IMR-90 (cell line): ENCODE measurements at regions not wholly inside any gene's neighbourhood (a gene's known extent, or its start where the extent isn't known, plus 50 kb on each side); places are given as distances from the start of the nearest gene placed in this dataset.

Experiments used
- ATAC-seq: fragments of 200-7000 bp; cut with Tn5 transposase; 2 replicates; pipeline ENCODE4 v1.9.1; 2020; ENCODE audit warnings: low read depth, mild to moderate bottlenecking, moderate library complexity
- BruUV-seq: library from RNA; stranded (reverse); fragments of 400-500 nt; replicated peaks from 2 replicates; lab custom pipeline; 2021; lab: Mats Ljungman, UMichigan
- CTCF ChIA-PET: fragments of 300-600 bp; formaldehyde crosslinking; extraction: SDS; loops from one replicate; lab custom pipeline; 2021; ENCODE audit warnings: antibody characterized with exemption; lab: Yijun Ruan, JAX
- POLR2A ChIA-PET: fragments of 300-600 bp; sonication (Branson Sonifier 250); formaldehyde crosslinking; loops from one replicate; lab custom pipeline; 2022; ENCODE audit warnings: antibody characterized with exemption; ENCODE audit not compliant: unreplicated experiment; lab: Charles Lee
- DNase-seq: peaks from one replicate; pipeline ENCODE4 v3.0.0; 2013
- H2AFZ ChIP-seq: replicated peaks from 2 replicates; pipeline ENCODE3; 2013; ENCODE audit warnings: low read length, mild to moderate bottlenecking; ENCODE audit not compliant: poor library complexity
- H2AK5ac ChIP-seq: 2 replicates; pipeline ENCODE4 v1.6.1; 2013; ENCODE audit warnings: low read depth, low read length, inconsistent platforms
- H2AK9ac ChIP-seq: replicated peaks from 2 replicates; pipeline ENCODE3; 2013; ENCODE audit warnings: mild to moderate bottlenecking, low read depth, low read length, moderate library complexity; ENCODE audit not compliant: poor library complexity
- H2BK120ac ChIP-seq: 2 replicates; pipeline ENCODE4 v1.6.1; 2013; ENCODE audit warnings: low read depth, low read length, inconsistent platforms
- H2BK15ac ChIP-seq: 3 replicates; pipeline ENCODE4 v1.6.1; 2013; ENCODE audit warnings: low read depth, low read length, inconsistent platforms
- H2BK20ac ChIP-seq: 2 replicates; pipeline ENCODE4 v1.6.1; 2013; ENCODE audit warnings: low read depth, mild to moderate bottlenecking, inconsistent platforms, low read length, moderate library complexity
- H2BK5ac ChIP-seq: 2 replicates; pipeline ENCODE4 v1.6.1; 2013; ENCODE audit warnings: mild to moderate bottlenecking, low read depth, low read length, inconsistent platforms; ENCODE audit not compliant: poor library complexity, severe bottlenecking
- H3K14ac ChIP-seq: replicated peaks from 2 replicates; pipeline ENCODE4 v1.6.1; 2013; ENCODE audit warnings: low read depth, low read length, inconsistent platforms
- H3K18ac ChIP-seq: 2 replicates; pipeline ENCODE4 v1.6.1; 2013; ENCODE audit warnings: low read depth, low read length, control low read depth
- H3K23ac ChIP-seq: 2 replicates; pipeline ENCODE4 v1.6.1; 2013; ENCODE audit warnings: low read depth, low read length, inconsistent platforms
- H3K27ac ChIP-seq: 2 replicates; pipeline ENCODE4 v1.5.1; 2013; ENCODE audit warnings: mild to moderate bottlenecking, control low read depth, low read length; ENCODE audit not compliant: insufficient read depth
- H3K27me3 ChIP-seq: 2 replicates; pipeline ENCODE4 v1.6.1; 2013; ENCODE audit warnings: low read length; ENCODE audit not compliant: control insufficient read depth, insufficient read depth
- H3K36me3 ChIP-seq: 2 replicates; pipeline ENCODE4 v1.6.1; 2013; ENCODE audit warnings: low read length, mixed read lengths; ENCODE audit not compliant: control insufficient read depth, insufficient read depth
- H3K4ac ChIP-seq: 2 replicates; pipeline ENCODE4 v1.6.1; 2013; ENCODE audit warnings: low read depth, low read length, inconsistent platforms
- H3K4me1 ChIP-seq: 2 replicates; pipeline ENCODE4 v1.6.1; 2013; ENCODE audit warnings: low read length, mixed read lengths; ENCODE audit not compliant: control insufficient read depth, insufficient read depth
- H3K4me2 ChIP-seq: 2 replicates; pipeline ENCODE4 v1.6.1; 2013; ENCODE audit warnings: low read depth, mild to moderate bottlenecking, control low read depth, low read length, moderate library complexity
- H3K4me3 ChIP-seq: 2 replicates; pipeline ENCODE4 v1.5.1; 2013; ENCODE audit warnings: low read depth, mild to moderate bottlenecking, control low read depth, low read length, moderate library complexity; ENCODE audit not compliant: insufficient read depth
- H3K56ac ChIP-seq: 2 replicates; pipeline ENCODE4 v1.6.1; 2013; ENCODE audit warnings: low read length, inconsistent platforms; ENCODE audit not compliant: insufficient read depth; ENCODE audit errors: extremely low read depth
- H3K79me1 ChIP-seq, 2 experiments: 2 replicates each; pipeline ENCODE4 v1.6.1; 2013; ENCODE audit warnings: low read length in 2 of 2, inconsistent platforms in 1 of 2, low read depth in 1 of 2
- H3K9ac ChIP-seq: 2 replicates; pipeline ENCODE4 v1.6.1; 2013; ENCODE audit warnings: low read depth, low read length, control low read depth
- H3K9me1 ChIP-seq: 2 replicates; pipeline ENCODE4 v1.6.1; 2013; ENCODE audit warnings: low read length, inconsistent platforms; ENCODE audit not compliant: insufficient read depth
- H3K9me3 ChIP-seq: 2 replicates; pipeline ENCODE4 v1.6.1; 2013; ENCODE audit warnings: low read length; ENCODE audit not compliant: control insufficient read depth, insufficient read depth
- H4K20me1 ChIP-seq: 2 replicates; pipeline ENCODE4 v1.6.1; 2013; ENCODE audit warnings: low read length, inconsistent platforms; ENCODE audit not compliant: insufficient read depth
- H4K5ac ChIP-seq: 2 replicates; pipeline ENCODE4 v1.6.1; 2013; ENCODE audit warnings: mild to moderate bottlenecking, low read depth, low read length, control low read depth
- H4K8ac ChIP-seq, 2 experiments: 2 replicates each; pipeline ENCODE4 v1.6.1; 2013; ENCODE audit warnings: low read depth in 2 of 2, low read length in 2 of 2, control low read depth in 1 of 2, inconsistent platforms in 1 of 2
- H4K91ac ChIP-seq: 2 replicates; pipeline ENCODE4 v1.6.1; 2013; ENCODE audit warnings: low read depth, low read length, inconsistent platforms; ENCODE audit not compliant: insufficient read depth
- BHLHE40 ChIP-seq: fragments of 150-350 bp; IDR thresholded peaks from 2 replicates; pipeline ENCODE4 v1.6.1; 2016; ENCODE audit warnings: mild to moderate bottlenecking, low read depth, low read length
- CEBPB ChIP-seq: IDR thresholded peaks from 2 replicates; pipeline ENCODE4 v1.6.1; 2012; ENCODE audit warnings: low read depth, low read length, improper control_type of control experiment
- CHD1 ChIP-seq: IDR thresholded peaks from 2 replicates; pipeline ENCODE4 v1.6.1; 2012; ENCODE audit warnings: low read depth, low read length, improper control_type of control experiment
- FOS ChIP-seq: fragments of 150-350 bp; IDR thresholded peaks from 2 replicates; pipeline ENCODE4 v1.6.1; 2016; ENCODE audit warnings: low read depth, low read length
- MAZ ChIP-seq: IDR thresholded peaks from 2 replicates; pipeline ENCODE4 v1.6.1; 2012; ENCODE audit warnings: low read depth, mild to moderate bottlenecking, low read length, improper control_type of control experiment, moderate library complexity, borderline replicate concordance
- MXI1 ChIP-seq: IDR thresholded peaks from 2 replicates; pipeline ENCODE4 v1.6.1; 2012; ENCODE audit warnings: low read depth, mild to moderate bottlenecking, low read length, moderate library complexity, borderline replicate concordance
- NFE2L2 ChIP-seq: fragments of 150-350 bp; IDR thresholded peaks from 2 replicates; pipeline ENCODE4 v1.6.1; 2016; ENCODE audit warnings: low read depth, mild to moderate bottlenecking, low read length
- POLR2A ChIP-seq: IDR thresholded peaks from 2 replicates; pipeline ENCODE4 v1.6.1; 2012; ENCODE audit warnings: mild to moderate bottlenecking, low read depth, low read length
- RAD21 ChIP-seq: IDR thresholded peaks from 2 replicates; pipeline ENCODE4 v1.6.1; 2012; ENCODE audit warnings: low read length, improper control_type of control experiment
- RCOR1 ChIP-seq: IDR thresholded peaks from 2 replicates; pipeline ENCODE4 v1.6.1; 2012; ENCODE audit warnings: mild to moderate bottlenecking, low read length, improper control_type of control experiment; ENCODE audit not compliant: insufficient replicate concordance
- RFX5 ChIP-seq: IDR thresholded peaks from 2 replicates; pipeline ENCODE4 v1.8.0; 2012; ENCODE audit warnings: low read depth, mild to moderate bottlenecking, low read length, moderate library complexity
- SMC3 ChIP-seq: fragments of 150-350 bp; IDR thresholded peaks from 2 replicates; pipeline ENCODE4 v1.6.1; 2016; ENCODE audit warnings: low read depth, mild to moderate bottlenecking, antibody characterized with exemption, low read length, moderate library complexity
- WGBS, 2 experiments: methylation state at CpG; one replicate each; pipeline versions ENCODE4 v1.1.5 to v1.1.7; 2013; ENCODE audit warnings: missing lambda C conversion rate in 2 of 2; ENCODE audit not compliant: insufficient read length in 1 of 2; ENCODE audit errors: extremely low coverage in 2 of 2; 5-methylcytosine and 5-hydroxymethylcytosine counted together
- dilution Hi-C: fragments of 300-500 bp; cut with HindIII; formaldehyde crosslinking; loops from one replicate; pipeline ENCODE4 v1.14.3; 2018; ENCODE audit warnings: low sequenced_read_pairs; ENCODE audit not compliant: unreplicated experiment
- in situ Hi-C: fragments of 300-500 bp; cut with MboI; formaldehyde crosslinking; loops from 3 replicates; pipeline ENCODE4 v1.14.3; 2019; ENCODE audit warnings: low sequenced_read_pairs, inconsistent platforms, mixed read lengths
- intact Hi-C: fragments of 100-400 bp; cut with micrococcal nuclease; formaldehyde crosslinking; loops from 2 replicates; pipeline ENCODE4 v1.10.0; 2022
- TF ChIP-seq, protein P1 (sequence below): conservative IDR thresholded peaks from 2 replicates; pipeline ENCODE4 v1.5.1; 2012; ENCODE audit warnings: mild to moderate bottlenecking, low read depth, low read length, improper control_type of control experiment
- TF ChIP-seq, protein P2 (sequence below): fragments of 150-350 bp; IDR thresholded peaks from 2 replicates; pipeline ENCODE4 v1.6.1; 2016; ENCODE audit warnings: low read depth, mild to moderate bottlenecking, low read length, moderate library complexity, borderline replicate concordance
- TF ChIP-seq, protein P3 (sequence below): fragments of 150-350 bp; IDR thresholded peaks from 2 replicates; pipeline ENCODE4 v1.6.1; 2017; ENCODE audit warnings: mild to moderate bottlenecking, antibody characterized with exemption, low read length, low read depth

GRCh38 chr4:66034262-66034661 lies 364.0 kb upstream of the EPHA5 start:
- H3K56ac ChIP-seq = no peak overlapping the region
- POLR2A ChIA-PET = no interaction called here

More at GRCh38 chr4:66034262-66034661, 364.0 kb upstream of the EPHA5 start:
- H3K9me1 ChIP-seq = no peaks in the 10 kb centered on the region
- DNase-seq (no peak), ATAC-seq (no peak)
- H2BK120ac ChIP-seq = no peak overlapping the region
- in situ Hi-C loops (no loop called here), dilution Hi-C loops (no loop called here), intact Hi-C loops (no loop called here)
- no peak overlapping the region for H2AFZ ChIP-seq
- no peaks in the 10 kb centered on the region for H3K79me1 ChIP-seq
- H3K4me3 ChIP-seq = no peak overlapping the region
- no CpG with 5 or more reads among the region's 2 CpGs for WGBS, 2 experiments
- no peak overlapping the region for H3K23ac ChIP-seq
- no peak overlapping the region for H2AK5ac ChIP-seq
- no peak overlapping the region for H2AK9ac ChIP-seq
- H2BK15ac ChIP-seq = no peak overlapping the region
- peaks cover 2% of the 10 kb centered on the region; the same call in 1 of the 2 replicates for H3K9me3 ChIP-seq
- H3K4me1 ChIP-seq = no peaks in the 10 kb centered on the region
- H3K14ac ChIP-seq = no peak overlapping the region
- no peaks in the 10 kb centered on the region for H4K20me1 ChIP-seq
- CTCF ChIA-PET = no interaction called here
- H4K8ac ChIP-seq = no peak overlapping the region
- TF ChIP-seq MXI1 (no peak), POLR2A (no peak), RAD21 (no peak), RCOR1 (no peak), RFX5 (no peak), BHLHE40 (no peak), FOS (no peak), CEBPB (no peak), CHD1 (no peak), MAZ (no peak), NFE2L2 (no peak), SMC3 (no peak)
- TF ChIP-seq, protein P1, sequence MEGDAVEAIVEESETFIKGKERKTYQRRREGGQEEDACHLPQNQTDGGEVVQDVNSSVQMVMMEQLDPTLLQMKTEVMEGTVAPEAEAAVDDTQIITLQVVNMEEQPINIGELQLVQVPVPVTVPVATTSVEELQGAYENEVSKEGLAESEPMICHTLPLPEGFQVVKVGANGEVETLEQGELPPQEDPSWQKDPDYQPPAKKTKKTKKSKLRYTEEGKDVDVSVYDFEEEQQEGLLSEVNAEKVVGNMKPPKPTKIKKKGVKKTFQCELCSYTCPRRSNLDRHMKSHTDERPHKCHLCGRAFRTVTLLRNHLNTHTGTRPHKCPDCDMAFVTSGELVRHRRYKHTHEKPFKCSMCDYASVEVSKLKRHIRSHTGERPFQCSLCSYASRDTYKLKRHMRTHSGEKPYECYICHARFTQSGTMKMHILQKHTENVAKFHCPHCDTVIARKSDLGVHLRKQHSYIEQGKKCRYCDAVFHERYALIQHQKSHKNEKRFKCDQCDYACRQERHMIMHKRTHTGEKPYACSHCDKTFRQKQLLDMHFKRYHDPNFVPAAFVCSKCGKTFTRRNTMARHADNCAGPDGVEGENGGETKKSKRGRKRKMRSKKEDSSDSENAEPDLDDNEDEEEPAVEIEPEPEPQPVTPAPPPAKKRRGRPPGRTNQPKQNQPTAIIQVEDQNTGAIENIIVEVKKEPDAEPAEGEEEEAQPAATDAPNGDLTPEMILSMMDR = no peak
- TF ChIP-seq, protein P2, sequence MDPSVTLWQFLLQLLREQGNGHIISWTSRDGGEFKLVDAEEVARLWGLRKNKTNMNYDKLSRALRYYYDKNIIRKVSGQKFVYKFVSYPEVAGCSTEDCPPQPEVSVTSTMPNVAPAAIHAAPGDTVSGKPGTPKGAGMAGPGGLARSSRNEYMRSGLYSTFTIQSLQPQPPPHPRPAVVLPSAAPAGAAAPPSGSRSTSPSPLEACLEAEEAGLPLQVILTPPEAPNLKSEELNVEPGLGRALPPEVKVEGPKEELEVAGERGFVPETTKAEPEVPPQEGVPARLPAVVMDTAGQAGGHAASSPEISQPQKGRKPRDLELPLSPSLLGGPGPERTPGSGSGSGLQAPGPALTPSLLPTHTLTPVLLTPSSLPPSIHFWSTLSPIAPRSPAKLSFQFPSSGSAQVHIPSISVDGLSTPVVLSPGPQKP = no peak
- TF ChIP-seq, protein P3, sequence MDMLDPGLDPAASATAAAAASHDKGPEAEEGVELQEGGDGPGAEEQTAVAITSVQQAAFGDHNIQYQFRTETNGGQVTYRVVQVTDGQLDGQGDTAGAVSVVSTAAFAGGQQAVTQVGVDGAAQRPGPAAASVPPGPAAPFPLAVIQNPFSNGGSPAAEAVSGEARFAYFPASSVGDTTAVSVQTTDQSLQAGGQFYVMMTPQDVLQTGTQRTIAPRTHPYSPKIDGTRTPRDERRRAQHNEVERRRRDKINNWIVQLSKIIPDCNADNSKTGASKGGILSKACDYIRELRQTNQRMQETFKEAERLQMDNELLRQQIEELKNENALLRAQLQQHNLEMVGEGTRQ = no peak
- no peak overlapping the region for H2BK5ac ChIP-seq
- H3K4me2 ChIP-seq = no peak overlapping the region
- no peak overlapping the region for H3K4ac ChIP-seq
- no peak overlapping the region for H3K27ac ChIP-seq
- no peak overlapping the region for H2BK20ac ChIP-seq
- no TSS peak for BruUV-seq
- no peak overlapping the region for H3K9ac ChIP-seq
- H4K91ac ChIP-seq = no peak overlapping the region
- H4K5ac ChIP-seq = no peak overlapping the region
- H3K36me3 ChIP-seq = no peaks in the 10 kb centered on the region
- no peaks in the 10 kb centered on the region for H3K27me3 ChIP-seq
- H3K18ac ChIP-seq = no peak overlapping the region
